HFF-Myc (cell line): ENCODE measurements at regions not wholly inside any gene's neighbourhood (a gene's known extent, or its start where the extent isn't known, plus 50 kb on each side); places are given as distances from the start of the nearest gene placed in this dataset.

Experiments used
- DNase-seq: peaks from one replicate; pipeline ENCODE4 v3.0.0-alpha.2; 2011; ENCODE audit warnings: low read depth; ENCODE audit errors: extremely low read depth
- H3K4me3 ChIP-seq: replicated peaks from 2 replicates; pipeline ENCODE4 v1.5.1; 2011; ENCODE audit warnings: low read depth, mild to moderate bottlenecking, control low read depth, low read length
- CTCF ChIP-seq: IDR thresholded peaks from 2 replicates; pipeline ENCODE4 v1.5.1; 2012; ENCODE audit warnings: mild to moderate bottlenecking, low read depth, low read length, control low read depth; ENCODE audit errors: missing control alignments

GRCh38 chr4:56253666-56254305 is 133.5 kb downstream of the AASDH start:
- TF ChIP-seq CTCF = no peak
- no peak for DNase-seq
- H3K4me3 ChIP-seq = no peak overlapping the region

- no peak for TF ChIP-seq CTCF
- no peak for DNase-seq
- no peak overlapping the region for H3K4me3 ChIP-seq
Observed at GRCh38 chr4:56252561-56253152, 134.6 kb downstream of the AASDH start.

GRCh38 chr4:56251556-56251955 is 135.7 kb downstream of the AASDH start:
- no peak for TF ChIP-seq CTCF
- no peak for DNase-seq
- no peak overlapping the region for H3K4me3 ChIP-seq

- no peak for TF ChIP-seq CTCF
Observed at GRCh38 chr4:56250776-56251175, 136.5 kb downstream of the AASDH start.

GRCh38 chr4:56247646-56248045 is 139.6 kb downstream of the AASDH start:
- no peak for TF ChIP-seq CTCF
- H3K4me3 ChIP-seq = no peak overlapping the region
- DNase-seq = no peak

More at GRCh38 chr4:56250776-56251175, 136.5 kb downstream of the AASDH start:
- no peak overlapping the region for H3K4me3 ChIP-seq
- DNase-seq = no peak

GRCh38 chr4:56246233-56246610 is 141.1 kb downstream of the AASDH start:
- TF ChIP-seq CTCF = no peak
- H3K4me3 ChIP-seq = no peak overlapping the region
- no peak for DNase-seq

GRCh38 chr4:56245547-56246232 is 141.6 kb downstream of the AASDH start:
- no peak for DNase-seq

More at GRCh38 chr4:56245547-56246232, 141.6 kb downstream of the AASDH start:
- no peak for TF ChIP-seq CTCF
- no peak overlapping the region for H3K4me3 ChIP-seq
